ENCODE measurements at regions not wholly inside any gene's neighbourhood (a gene's known extent, or its start where the extent isn't known, plus 50 kb on each side); places are given as distances from the start of the nearest gene placed in this dataset.

DNA sequence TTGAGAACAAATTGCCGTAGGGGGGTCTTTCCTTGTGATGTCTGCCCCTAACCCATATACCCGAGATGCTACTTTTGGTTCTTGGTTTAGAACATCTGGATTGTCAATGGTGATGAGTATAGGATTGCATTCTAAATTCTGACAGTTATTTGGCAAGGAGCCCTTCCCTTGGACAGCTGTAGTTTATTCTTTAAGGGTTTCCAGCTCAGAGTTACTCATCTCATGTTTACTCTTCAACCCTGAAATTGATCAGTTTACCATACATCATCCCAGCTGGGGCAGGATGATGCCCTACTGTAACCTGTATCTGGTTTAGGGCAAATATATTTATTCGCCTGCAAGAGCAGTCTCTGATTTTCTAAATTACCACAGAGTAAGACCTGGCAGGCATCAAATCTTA is 85.7 kb upstream of the XCR1 start:
- no peak for DNase-seq

DNA sequence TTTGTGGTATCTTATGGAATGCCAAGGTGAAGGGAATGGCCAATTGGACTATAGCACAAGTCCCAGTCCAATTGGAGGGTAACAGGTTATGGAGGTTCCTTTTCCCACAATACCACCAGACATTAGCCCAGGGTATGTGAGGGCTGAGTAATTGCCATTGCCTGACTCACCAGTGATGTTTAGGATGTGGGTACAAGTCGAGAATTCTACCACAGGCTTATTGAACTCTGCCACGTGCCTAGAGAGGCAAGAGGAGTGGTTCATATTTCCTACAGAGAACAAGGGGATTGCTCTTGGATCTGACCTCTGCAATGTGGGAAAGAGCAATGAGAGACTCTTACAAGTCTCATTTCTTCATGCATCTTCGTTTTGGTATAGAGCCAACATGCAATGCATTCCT is 85.0 kb upstream of the XCR1 start:
- no peak for DNase-seq

DNA sequence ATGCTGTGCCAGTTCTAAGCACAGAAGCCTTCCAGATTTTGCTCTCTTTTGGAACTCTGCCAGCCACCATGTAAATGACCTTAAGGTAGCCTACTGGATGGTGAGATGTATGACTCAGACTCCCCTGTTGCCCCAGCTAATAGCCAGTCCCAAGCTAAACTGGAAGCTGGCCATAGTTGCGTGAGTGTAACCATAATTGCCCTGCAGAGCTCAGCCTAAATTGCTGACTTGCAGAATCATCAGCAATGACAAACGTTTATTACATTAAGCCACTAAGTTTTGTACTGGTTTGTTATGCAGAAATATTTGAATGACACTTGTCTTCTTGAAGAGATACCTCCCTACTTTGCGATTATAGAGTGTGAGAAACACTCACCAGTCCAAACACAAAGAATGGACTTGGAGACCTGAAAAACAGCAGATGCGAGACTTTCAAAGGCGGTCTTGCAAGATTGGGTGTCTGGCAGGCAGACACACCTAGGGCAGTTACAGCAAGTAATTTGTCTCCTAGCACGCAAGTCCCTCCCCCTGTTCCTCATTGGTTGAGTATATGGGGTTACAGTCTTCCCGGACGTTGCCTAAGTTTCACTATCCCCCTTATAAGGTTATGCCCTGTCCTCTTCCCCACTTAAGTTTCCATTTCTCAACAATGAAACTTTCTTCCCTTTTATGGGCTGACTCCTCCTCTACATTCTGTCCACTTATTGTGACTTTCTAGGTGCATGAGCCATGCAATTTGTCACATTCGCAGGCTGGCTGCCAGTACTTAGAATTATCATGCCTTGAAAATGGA is 83.6 kb upstream of the XCR1 start:
- DNase-seq: peak; percentile 33

DNA sequence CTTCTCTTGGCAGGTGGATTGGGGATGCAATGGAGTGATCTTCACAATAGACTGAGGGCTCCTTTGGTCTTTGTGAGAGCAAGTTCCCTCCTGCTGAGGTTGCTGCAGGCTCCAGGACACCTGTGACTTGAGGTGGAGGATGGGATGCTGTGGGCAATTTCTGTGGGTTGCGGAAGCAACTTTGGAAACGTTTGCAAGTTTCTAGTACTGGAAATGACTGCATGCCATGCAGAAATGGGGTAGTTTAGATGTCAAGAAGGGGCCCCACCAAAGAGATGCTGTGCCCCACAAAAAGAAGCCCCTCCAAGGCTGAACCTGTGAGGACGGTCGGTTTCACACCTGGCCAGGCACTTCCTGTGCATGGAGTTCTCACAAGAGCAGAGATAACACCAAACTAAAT is 80.4 kb upstream of the XCR1 start:
- no peak for DNase-seq

DNA sequence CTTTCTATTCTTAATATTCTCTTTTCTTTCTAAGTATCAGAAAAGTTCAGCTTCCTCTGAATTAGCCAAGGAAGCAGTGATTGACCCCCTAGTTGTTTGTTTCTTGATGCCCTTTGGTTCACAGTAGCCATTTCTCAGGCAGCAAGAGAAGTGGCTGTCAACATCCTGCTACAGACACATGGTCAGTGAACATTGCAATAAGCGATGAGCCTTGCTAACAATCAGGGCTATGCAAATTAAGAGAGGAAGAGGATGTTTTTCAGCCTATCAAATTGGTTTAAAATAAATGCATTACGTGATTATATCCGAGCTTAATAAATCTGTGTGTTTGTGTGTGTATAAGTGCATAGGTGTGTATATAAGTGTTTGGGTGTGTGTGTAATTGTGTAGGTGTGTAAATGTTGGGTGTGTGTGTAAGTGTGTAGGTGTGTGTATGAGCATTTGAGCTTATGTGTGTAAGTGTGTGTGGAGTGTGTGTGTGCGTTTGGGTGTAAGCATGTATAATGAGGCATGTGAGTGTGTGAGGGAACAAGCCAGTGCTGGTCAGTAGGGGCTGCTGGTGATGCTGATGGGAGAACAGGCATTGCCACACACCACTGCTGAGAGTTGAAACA is 78.1 kb upstream of the XCR1 start:
- no peak for DNase-seq

DNA sequence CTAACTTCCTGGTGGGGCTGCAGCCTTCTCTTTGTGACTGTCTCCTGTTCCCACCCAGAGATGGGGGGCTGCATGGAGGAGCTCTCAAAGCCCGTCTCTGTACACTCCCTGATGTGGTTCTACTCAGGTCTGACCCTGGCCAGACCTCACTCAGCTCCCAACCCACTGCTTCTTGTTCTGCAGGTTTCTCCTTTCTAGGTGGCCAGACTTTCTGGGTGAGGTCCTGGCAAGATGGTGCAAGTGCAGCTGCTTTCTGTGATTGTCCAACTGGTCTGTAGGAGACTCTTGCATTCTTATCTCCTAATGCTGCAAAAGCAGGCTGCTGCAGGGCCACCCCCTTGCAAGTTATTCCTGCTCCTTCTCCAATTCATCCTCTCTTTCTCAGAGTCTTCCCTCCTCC is 77.4 kb upstream of the XCR1 start:
- no peak for DNase-seq

DNA sequence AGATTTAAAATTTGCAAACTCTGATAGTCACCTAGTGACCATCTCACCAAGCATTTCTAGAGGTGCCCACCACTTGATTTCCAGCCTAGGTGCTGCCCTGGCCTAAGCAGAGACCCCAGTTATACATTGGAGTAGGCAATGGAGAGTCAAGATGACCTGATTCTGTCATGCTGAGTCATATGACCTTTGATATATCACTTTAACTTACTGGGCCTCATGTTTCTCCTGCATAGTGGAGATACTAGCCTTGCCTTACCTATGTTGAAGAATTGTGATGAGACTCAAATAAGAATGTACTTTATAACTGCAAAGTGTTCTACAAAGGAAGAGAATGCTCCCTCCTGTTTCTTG is 75.5 kb upstream of the XCR1 start:
- DNase-seq: no peak

DNA sequence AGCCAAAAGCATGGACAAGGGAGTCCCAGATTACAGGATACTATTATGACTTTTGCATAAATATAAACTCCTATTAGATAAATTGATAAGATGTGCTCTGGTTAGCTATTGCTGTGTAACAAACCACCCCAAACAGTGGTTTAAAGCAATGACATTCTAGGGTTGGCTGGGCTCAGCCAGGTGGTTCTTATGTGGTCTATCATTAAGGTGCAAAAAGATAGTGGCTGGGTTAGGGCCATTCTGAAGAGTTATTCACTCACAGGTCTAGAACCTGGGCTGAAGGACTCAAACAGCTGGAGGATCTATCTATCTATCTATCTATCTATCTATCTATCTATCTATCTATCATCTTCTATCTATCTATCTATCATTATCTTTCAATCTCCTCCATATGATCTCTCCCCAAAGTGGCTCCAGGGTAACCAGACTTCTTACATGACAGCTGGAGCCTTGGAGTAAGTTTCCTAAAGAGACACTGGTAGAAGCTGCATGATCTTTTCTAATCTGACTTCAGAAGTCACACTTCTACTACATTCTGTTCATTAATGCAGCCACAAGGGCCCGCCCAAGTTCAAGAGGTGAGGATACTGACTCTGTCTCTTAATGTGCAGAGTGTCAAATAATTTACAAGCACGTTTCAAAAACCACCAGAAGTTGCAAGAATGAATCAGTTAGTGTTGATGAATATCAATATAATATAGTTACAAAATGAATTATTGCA is 74.9 kb upstream of the XCR1 start:
- DNase-seq: no peak

DNA sequence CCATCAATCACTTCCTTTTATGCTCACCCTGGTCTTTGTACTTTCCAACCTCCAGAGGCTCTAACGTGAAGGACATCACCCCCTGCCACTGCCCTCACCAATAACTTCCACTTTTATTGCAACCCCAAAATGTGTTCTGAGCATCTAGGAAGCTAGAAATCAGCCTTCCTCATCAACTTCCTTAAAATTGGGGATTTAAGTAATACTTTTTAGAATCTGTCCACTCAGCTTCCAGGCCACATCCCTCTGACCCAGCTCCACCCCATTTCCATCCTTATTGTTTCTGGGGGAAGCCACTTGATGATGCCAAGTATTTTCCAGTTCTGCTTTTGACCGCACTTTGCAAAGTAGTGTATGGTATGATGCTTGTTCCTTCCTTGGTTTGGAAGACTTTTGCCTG is 73.5 kb upstream of the XCR1 start:
- DNase-seq: peak; percentile 81

DNA sequence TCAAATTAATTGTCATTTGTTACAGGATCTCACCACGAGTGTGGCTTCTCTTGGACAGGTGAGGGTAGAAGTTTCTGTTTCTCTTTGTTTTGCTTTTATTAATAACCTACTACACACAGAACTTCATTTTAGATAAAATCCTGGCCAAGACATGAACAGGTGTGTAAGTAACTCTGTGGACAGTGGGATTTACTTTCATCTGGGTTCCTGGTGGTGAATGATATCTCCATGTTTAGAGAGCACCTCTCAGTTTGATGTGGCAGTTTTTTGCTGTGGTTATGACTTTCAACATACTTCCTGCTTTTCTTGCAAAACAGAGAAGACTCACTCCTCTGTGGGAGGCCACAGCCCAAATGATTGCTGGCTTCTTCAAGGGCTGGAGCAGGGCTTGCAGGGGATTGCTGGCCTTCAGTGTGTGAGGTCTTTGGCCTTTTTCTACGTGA is 71.1 kb upstream of the XCR1 start:
- peak; percentile 95 for DNase-seq

DNA sequence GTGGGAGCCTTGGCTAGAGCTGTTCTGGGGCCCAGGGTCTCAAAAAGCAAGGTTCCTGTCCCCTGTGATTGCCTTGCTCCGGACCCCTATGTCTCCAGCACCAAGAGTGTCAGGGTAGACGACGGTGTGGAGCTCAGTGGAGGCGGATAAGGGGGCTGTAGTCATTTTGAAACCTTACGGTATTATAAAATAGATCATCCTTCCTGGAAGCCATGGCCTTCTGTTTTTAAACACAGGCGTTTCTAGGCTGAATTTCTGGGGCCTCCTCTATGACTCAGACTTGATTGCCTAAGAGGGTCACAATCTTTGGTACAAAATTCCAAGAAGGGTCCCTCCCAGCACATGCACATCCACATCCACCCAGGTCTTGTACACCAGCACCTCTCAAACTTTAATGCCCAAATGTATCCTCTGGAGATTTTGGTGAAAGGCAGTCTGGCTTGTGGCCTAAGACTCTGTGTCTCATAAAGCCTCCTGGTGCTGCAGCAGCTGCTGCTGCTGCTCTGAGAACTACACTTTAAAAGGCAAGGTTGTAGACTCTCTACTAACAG is 70.5 kb upstream of the XCR1 start:
- peak; percentile 94 for DNase-seq

DNA sequence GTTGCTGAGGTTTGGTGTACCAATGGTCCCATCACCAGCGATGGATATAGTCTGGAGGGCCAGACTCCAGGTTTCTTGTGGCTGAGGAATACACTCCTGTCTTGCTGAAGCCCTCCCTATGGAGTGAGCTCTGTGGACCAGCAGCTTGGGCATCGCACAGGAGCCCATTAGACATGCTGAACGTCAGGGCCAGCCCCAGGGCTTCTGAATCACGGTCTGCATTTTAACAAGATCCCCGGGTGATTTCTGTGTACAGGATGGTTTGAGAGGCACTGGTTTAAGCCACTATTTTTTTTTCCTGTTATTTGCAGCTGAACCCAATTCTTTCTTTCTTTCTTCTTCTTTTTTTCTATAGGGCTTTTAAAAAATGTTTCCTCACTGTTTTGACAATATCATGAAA is 69.5 kb upstream of the XCR1 start:
- no peak for DNase-seq

DNA sequence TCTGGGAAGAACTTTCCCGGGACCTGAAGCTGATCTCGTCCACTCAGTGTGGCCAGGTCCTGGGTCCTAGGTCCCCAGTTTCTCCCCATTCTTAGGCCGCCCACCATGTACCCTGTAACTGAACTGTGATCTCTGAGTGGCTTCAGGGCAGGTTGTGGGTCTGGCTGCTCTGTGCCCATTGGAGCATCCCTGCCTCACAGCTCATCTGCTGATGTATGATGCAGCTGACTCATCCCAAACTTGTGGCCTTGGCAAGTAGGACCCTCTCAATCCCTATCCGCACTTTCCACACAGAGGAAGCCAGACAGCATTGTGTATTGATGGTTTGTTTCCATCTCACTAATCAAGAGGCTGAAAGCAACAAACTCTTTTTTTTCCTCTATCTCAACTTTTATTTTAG is 69.1 kb upstream of the XCR1 start:
- DNase-seq: no peak

DNA sequence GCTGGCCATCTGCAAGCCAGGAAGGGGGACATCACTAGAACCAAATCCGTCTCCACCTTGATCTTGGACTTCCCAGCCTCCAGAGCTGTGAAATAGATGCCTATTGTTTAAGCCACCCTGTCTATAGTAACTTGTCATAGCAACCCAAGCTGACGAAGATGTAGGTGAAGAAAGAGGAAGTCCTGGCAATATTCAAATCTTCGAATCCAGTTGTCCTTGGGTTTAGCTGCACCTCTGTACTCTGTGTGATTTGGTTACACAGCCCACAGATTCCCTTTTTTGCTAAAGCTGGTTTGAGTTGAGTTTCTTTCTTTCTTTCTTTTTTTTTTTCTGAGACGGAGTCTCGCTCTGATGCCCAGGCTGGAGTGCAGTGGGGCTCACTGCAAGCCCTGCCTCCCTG is 68.0 kb upstream of the XCR1 start:
- DNase-seq: peak; percentile 80

DNA sequence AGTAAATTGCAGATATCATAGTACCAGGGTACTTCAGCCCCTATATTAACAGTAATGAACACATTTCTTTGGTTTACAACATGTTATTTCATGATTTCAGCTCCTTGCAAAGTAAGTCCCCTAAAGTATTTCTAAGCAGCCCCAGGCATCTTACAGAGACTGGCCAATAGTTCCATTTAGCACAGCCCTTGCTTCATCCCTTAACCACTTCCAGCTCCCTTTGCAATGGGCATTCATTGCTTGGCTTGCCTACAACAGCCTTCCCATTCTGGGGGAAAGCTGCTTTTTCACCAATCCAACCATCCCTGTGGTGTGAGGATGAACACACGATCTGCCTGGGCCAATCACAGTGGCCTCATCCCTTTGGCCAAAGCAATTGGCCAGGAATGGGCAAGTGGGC is 67.2 kb upstream of the XCR1 start:
- DNase-seq: no peak

DNA sequence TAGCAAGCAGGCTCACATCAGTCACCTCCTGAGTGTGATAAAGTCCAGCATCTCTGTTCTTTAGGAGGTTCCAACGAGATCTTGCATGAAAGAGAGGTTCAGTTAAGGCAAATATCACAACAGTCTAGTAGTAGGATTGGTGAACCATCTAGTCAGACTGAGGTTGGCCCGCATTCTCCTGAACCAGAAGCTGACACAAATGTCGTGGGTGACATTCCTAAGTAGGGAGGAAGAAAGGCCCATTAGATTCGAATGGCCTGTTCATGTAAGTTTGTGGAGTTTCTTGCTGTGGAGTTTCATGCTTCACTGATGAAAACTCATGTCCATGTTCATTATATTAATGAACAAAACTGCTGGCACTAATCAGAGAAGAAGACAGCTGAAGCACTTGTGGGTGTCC is 66.7 kb upstream of the XCR1 start:
- no peak for DNase-seq

DNA sequence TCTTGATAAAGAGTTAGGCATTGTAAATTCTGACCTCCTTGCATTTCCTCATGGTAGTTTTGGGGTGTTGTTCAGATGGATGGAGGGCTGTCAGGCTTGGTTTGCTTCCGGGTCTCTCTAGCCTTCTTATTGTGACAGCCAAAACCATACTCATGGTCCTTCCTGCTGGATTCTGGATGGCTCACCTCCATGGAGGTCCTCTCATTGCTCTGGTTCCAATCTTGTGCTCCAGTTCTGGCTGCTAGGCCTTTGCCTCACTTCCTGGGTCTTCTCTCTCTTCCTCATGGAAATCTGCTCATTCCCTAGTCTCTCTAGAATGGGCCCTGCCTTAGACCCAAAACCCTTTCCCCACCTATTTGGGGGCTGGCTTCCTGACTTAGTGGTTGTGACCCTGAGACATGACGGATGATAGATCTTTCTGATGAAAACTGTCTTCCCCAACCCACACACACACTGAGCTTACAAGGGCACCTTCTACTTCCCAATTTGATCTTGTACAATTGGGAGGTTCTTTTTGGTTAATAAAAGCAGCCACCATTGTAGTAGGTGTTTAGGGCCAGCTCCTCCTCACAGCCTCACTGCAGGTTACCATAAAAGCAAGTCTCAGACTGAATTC is 66.2 kb upstream of the XCR1 start:
- no peak for DNase-seq

DNA sequence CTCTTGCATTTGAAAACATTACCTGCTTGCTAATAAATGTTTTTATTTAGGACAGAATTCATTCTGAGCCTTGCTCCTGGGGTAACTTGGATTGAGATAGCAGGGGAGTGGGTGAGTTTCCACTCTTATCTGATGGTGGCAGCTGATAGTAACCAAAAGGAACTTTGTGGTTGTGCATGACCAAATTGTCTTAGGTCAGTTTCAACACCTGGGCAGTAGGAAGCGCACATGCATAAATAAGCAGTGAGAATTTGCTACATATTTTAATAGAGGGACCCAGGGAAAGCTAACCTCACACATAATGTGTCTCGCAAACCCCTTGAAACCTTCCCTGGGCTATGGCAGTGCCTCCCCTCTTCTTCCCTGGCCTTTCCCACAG is 65.4 kb upstream of the XCR1 start:
- DNase-seq: peak; percentile 90

DNA sequence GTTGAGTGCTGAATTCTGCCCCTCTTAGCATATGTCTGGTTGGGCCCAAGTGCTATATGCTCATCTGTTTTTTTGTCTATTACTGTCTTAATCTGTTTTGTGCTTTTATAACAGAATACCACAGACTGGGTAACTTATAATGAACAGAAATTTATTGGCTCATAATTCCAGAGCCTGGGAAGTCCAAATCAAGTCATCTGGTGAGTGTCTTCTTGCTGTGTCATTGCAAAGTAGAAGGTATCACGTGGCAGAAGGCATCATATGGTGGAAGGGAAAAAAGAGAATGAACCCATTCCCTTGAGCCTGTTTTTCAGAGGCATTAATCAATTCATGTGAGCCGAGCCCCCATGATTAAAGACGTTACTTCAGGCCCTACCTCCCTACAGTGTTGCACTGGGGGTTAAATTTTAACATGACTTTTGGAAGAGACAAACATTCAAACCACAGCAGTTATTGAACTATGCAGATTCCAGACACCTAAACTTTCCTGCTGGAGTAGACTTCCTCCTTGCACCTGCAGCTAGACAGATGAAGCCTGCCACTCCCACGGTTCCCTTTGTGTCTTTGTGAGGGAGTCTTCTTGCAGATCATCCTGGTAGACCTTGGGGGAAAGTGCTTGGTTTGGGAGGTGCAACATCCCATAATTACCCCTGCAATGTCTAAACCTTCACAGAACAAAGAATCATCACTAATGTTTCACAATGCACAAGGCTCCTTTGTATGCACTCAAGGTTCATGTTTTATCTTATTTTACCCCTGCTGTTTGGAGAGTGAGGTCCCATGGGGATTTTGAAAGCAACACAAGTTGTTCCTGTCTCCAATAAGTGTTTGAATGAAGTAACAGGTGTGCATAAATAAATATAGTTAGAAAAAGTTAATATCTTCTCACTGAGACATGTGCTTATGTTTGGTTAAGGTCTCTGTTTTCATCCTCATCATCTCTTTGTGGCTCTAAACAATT is 64.7 kb upstream of the XCR1 start:
- peak; percentile 73 for DNase-seq

DNA sequence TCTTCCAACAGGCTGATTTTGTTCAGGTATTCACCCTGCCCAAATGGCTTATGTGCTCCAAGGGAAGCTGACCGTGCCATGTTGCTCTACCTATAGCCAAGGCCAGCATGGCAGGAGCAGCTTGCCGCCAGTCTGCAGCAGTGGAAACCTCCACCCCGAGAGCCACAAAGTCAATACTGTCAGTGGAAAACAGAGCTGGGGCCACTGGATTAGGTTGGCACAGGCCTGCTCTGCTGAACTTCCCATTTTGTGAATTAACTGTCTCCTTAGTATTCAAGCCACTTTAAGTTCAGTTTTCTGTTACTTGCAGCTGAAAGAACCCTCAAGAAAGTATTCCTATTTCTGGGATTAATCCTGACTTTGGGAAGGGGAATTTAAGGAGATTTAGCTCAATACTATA is 63.8 kb upstream of the XCR1 start:
- peak; percentile 71 for DNase-seq

DNA sequence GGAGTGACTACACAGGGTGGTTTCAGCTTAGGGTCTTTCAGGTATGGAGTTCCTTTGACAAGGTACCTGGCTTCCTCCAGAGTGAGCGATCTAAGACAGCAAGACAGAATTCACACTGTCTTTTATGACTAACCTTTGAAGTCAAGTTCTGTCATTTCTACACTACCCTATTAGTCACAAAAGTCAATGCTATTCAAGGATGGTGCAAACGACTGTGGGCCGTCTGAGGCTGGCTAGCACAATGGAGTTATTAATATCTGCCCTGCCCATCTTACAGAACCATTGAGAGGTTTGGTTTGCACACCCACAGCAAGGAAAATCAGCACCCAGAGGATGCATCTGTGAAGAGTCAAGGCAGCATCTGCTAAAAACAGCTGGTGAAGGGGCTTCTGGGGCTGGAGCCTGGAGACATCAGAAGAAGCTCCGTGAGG is 62.9 kb upstream of the XCR1 start:
- no peak for DNase-seq

Measured in GF-D8 (cell line).